ENCODE measurements at regions not wholly inside any gene's neighbourhood (a gene's known extent, or its start where the extent isn't known, plus 50 kb on each side); places are given as distances from the start of the nearest gene placed in this dataset.

DNA sequence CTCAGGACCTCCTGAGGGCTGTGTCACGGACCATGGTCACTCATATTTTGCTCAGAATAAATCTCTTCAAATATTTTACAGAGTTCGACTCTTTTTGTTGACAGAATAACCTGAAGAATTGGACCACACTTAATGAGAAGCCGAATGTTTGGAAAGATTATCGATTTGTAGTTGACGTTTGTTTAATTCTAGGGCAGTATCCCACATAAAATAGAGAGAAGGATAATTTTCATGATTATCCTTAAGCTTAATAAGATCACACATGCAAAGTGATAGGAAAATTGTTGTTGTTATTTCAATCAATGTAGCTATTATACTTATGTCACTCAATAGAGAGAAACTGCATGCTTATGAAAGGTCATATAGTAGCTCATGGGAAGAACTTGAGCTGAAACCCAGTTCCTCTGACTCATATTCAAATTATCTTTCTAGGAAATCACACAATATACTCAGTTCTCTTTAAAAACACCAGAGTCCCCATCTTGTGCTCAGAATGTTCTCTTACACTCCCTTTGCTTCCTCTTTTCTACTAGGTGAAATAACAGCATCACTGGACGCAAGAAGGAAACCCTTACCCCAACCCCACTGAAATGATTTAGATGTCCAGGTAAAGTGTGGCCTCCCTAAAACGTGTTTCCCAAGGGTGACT, 982.1 kb downstream of the TSN start:
- Histone ChIP-seq H3K4me1 (no peaks in the 10 kb centered on the region), H3K36me3 (no peaks in the 10 kb centered on the region), H3K27me3 (no peaks in the 10 kb centered on the region), H3K9me3 (no peaks in the 10 kb centered on the region), H3K27ac (no peak overlapping the region), H3K4me3 (no peak overlapping the region)
- 72 to 79% methylated on average over 7 of the region's 7 CpGs for WGBS, 2 donors
- no peak for DNase-seq
- no peak for TF ChIP-seq POLR2A (IDR thresholded peaks at IDR 0.05)
- TF ChIP-seq, protein P1, sequence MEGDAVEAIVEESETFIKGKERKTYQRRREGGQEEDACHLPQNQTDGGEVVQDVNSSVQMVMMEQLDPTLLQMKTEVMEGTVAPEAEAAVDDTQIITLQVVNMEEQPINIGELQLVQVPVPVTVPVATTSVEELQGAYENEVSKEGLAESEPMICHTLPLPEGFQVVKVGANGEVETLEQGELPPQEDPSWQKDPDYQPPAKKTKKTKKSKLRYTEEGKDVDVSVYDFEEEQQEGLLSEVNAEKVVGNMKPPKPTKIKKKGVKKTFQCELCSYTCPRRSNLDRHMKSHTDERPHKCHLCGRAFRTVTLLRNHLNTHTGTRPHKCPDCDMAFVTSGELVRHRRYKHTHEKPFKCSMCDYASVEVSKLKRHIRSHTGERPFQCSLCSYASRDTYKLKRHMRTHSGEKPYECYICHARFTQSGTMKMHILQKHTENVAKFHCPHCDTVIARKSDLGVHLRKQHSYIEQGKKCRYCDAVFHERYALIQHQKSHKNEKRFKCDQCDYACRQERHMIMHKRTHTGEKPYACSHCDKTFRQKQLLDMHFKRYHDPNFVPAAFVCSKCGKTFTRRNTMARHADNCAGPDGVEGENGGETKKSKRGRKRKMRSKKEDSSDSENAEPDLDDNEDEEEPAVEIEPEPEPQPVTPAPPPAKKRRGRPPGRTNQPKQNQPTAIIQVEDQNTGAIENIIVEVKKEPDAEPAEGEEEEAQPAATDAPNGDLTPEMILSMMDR (IDR thresholded peaks at IDR 0.05), result no peak
- intact Hi-C loops (cut with DNase I), result no loop called here

DNA sequence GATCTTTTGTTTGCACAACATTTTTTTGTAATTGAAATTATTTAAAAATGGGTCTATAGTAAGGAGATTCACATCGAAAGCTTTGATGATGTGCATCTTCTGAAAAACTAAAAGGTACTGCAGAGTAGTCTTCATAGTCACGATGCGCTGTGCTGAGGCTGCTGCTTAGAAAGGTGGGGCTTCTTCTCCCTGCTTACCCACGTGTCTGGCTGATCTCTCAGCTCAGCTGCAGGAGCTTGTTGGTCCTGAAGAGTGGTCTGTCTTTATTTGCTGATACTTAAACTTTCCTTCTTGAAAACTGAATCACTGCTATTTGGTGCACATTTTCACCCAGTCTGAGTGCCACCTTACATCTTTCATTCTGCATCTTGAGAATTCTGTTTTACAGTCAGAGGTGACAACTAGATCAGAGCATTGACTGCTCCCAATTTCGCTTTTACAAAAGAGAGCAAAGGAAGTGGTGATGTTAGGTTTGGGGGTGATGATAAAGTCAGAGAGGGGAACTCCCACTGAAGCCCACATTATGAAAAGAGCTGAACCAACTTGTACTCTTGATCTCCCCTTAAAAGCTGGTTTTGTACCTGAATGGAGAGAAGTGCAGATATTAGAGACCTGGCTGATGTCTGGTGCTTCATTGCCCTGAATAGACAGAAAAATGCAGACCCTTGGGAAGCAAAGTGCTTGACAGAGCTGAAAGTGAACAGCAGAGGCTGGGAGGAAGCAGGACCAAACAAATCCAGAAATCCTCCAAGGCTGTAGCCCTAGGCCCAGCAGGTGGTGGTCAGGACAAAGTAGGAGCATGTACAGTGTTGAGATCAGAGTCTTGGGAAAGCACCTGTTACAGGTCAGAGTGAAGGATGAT, 984.5 kb downstream of the TSN start:
- Histone ChIP-seq H3K36me3 (no peaks in the 10 kb centered on the region), H3K27me3 (no peaks in the 10 kb centered on the region), H3K4me3 (no peak overlapping the region), H3K4me1 (no peaks in the 10 kb centered on the region), H3K27ac (no peak overlapping the region), H3K9me3 (no peaks in the 10 kb centered on the region)
- TF ChIP-seq POLR2A (IDR thresholded peaks at IDR 0.05), result no peak
- TF ChIP-seq, protein P1 (IDR thresholded peaks at IDR 0.05), result no peak
- intact Hi-C loops (cut with DNase I), result no loop called here
- no peak for DNase-seq
- 51 to 65% methylated on average over 4 to 5 of the region's 5 CpGs for WGBS, 2 donors

DNA sequence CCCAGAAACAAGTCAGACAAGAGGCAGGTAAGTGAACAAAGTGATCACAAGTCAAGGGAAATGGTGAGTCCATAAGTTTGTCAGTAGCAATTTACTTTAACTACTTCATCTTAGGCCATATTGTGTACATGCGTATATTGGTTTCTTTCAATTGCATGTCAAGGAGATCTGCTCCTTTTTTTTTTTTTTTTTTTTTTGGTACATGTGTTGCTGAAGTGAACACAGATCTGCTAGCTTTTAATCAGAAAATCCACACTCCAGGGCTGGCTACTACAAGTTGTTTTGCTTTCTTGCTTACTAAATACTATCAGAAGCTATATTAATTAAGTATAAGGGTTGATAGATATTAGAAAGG, 985.1 kb downstream of the TSN start:
- Histone ChIP-seq H3K4me3 (no peak overlapping the region), H3K27me3 (no peaks in the 10 kb centered on the region), H3K36me3 (no peaks in the 10 kb centered on the region), H3K27ac (no peak overlapping the region), H3K4me1 (no peaks in the 10 kb centered on the region), H3K9me3 (no peaks in the 10 kb centered on the region)
- 84 to 96% methylated on average over 1 of the region's 1 CpG for WGBS, 2 donors
- intact Hi-C loops (cut with DNase I), result no loop called here
- DNase-seq, result no peak
- TF ChIP-seq POLR2A (IDR thresholded peaks at IDR 0.05), result no peak
- TF ChIP-seq, protein P1 (IDR thresholded peaks at IDR 0.05), result no peak

DNA sequence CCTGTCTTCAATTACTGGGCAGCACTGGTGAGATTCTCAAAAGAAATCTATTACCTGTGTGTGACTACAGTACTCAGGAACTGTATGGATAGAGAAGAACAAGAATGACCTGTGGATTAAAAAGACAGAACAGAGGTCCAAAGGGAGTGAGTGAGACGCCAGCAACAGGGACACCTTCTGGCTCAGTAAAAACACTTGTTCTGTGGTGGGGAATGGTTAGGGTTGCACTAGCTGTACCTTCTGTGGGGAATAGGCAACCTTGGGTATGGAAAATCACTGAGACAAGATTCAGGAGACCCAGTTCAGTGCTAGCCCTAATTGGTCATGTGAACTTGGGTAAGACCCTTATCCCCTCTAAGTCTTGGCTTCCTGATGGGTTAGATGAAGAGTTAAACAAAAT, 986.0 kb downstream of the TSN start:
- no peaks in the 10 kb centered on the region for H3K9me3 ChIP-seq

More for the DNA sequence above, 986.0 kb downstream of the TSN start:
- no peak overlapping the region for H3K27ac ChIP-seq
- no peak for DNase-seq
- no peaks in the 10 kb centered on the region for H3K36me3 ChIP-seq
- H3K27me3 ChIP-seq, result no peaks in the 10 kb centered on the region
- H3K4me3 ChIP-seq, result no peak overlapping the region
- H3K4me1 ChIP-seq, result no peaks in the 10 kb centered on the region
- intact Hi-C loops (cut with DNase I), result no loop called here
- TF ChIP-seq, protein P1 (IDR thresholded peaks at IDR 0.05), result no peak
- TF ChIP-seq POLR2A (IDR thresholded peaks at IDR 0.05), result no peak
- 62 to 65% methylated on average over 1 of the region's 1 CpG for WGBS, 2 donors

Data from esophagus squamous epithelium (tissue), 5 donors.